CD14-positive monocyte (primary cell): ENCODE measurements at regions not wholly inside any gene's neighbourhood (a gene's known extent, or its start where the extent isn't known, plus 50 kb on each side); places are given as distances from the start of the nearest gene placed in this dataset.

Experiments used
- DNase-seq, 3 donors: peaks; one replicate each; pipeline ENCODE4 v3.0.0-alpha.2; 2011 to 2022
- H2AFZ ChIP-seq: 2 replicates; pipeline ENCODE4 v1.6.0; 2012; ENCODE audit warnings: mild to moderate bottlenecking, low read depth, low read length, inconsistent platforms; ENCODE audit not compliant: insufficient read depth, poor library complexity, severe bottlenecking
- H3K27ac ChIP-seq, 2 donors: 1 replicate in 1 of 2; 2 replicates in 1 of 2; pipeline ENCODE4 v1.5.1; 2012 to 2013; ENCODE audit warnings: low read length in 2 of 2, control low read depth in 1 of 2, inconsistent platforms in 1 of 2, low read depth in 1 of 2, mild to moderate bottlenecking in 1 of 2
- H3K27me3 ChIP-seq, 2 donors: one replicate each; pipeline versions ENCODE4 v1.6.0 to v1.6.1; 2011 to 2013; ENCODE audit warnings: low read length in 2 of 2; ENCODE audit not compliant: control insufficient read depth in 2 of 2, insufficient read depth in 2 of 2
- H3K36me3 ChIP-seq, 2 donors: replicated peaks in 1 of 2; 1 replicate in 1 of 2; 2 replicates in 1 of 2; pipeline versions ENCODE4 v1.5.1 to v1.6.1; 2012 to 2013; ENCODE audit warnings: low read length in 2 of 2, control low read depth in 1 of 2, inconsistent platforms in 1 of 2, mild to moderate bottlenecking in 1 of 2; ENCODE audit not compliant: insufficient read depth in 2 of 2, control insufficient read depth in 1 of 2
- H3K4me1 ChIP-seq, 2 donors: 1 replicate in 1 of 2; 2 replicates in 1 of 2; pipeline versions ENCODE4 v1.5.1 to v1.6.1; 2012 to 2013; ENCODE audit warnings: low read length in 2 of 2, control low read depth in 1 of 2, inconsistent platforms in 1 of 2, mild to moderate bottlenecking in 1 of 2, moderate library complexity in 1 of 2; ENCODE audit not compliant: insufficient read depth in 2 of 2, control insufficient read depth in 1 of 2
- H3K4me2 ChIP-seq: replicated peaks from 2 replicates; pipeline ENCODE3; 2012; ENCODE audit warnings: low read length, moderate library complexity, mild to moderate bottlenecking; ENCODE audit not compliant: poor library complexity, severe bottlenecking; ENCODE audit errors: extremely low read depth
- H3K4me3 ChIP-seq, 3 experiments: fragments of 200-600 bp in 1 of 3; sonication (generic) in 1 of 3; replicated peaks in 1 of 3; 1 replicate in 2 of 3; 2 replicates in 1 of 3; pipeline ENCODE4 v1.5.1; 2011 to 2013; ENCODE audit warnings: low read length in 3 of 3, mild to moderate bottlenecking in 3 of 3, control low read depth in 2 of 3, low read depth in 2 of 3, inconsistent platforms in 1 of 3, moderate library complexity in 1 of 3
- H3K79me2 ChIP-seq: 2 replicates; pipeline ENCODE4 v1.6.0; 2012; ENCODE audit warnings: mild to moderate bottlenecking, control low read depth, inconsistent platforms, low read length, moderate library complexity; ENCODE audit not compliant: insufficient read depth
- H3K9ac ChIP-seq: 2 replicates; pipeline ENCODE4 v1.6.0; 2017; ENCODE audit warnings: low read length, mild to moderate bottlenecking; ENCODE audit not compliant: insufficient read depth, poor library complexity, severe bottlenecking
- H3K9me3 ChIP-seq, 2 donors: replicated peaks in 1 of 2; 1 replicate in 1 of 2; 2 replicates in 1 of 2; pipeline versions ENCODE4 v1.5.1 to v1.6.1; 2012 to 2013; ENCODE audit warnings: low read length in 2 of 2, control low read depth in 1 of 2; ENCODE audit not compliant: control insufficient read depth in 1 of 2, insufficient read depth in 1 of 2
- H4K20me1 ChIP-seq: 2 replicates; pipeline ENCODE4 v1.6.0; 2012; ENCODE audit warnings: mild to moderate bottlenecking, low read length, control low read depth, moderate library complexity; ENCODE audit not compliant: insufficient read depth
- H3K27ac Mint-ChIP-seq, 7 donors: one replicate each; pipeline ENCODE4 v1.8.0; 2020; ENCODE audit warnings: mild to moderate bottlenecking in 7 of 7, mixed read lengths in 7 of 7, moderate library complexity in 6 of 7, inconsistent platforms in 2 of 7
- H3K27me3 Mint-ChIP-seq, 3 donors: one replicate each; pipeline ENCODE4 v1.8.0; 2021 to 2022; ENCODE audit warnings: low read depth in 3 of 3, mild to moderate bottlenecking in 3 of 3, mixed read lengths in 3 of 3, moderate library complexity in 3 of 3, inconsistent platforms in 1 of 3
- H3K36me3 Mint-ChIP-seq, 2 donors: one replicate each; pipeline ENCODE4 v1.8.0; 2020; ENCODE audit warnings: mixed read lengths in 2 of 2, inconsistent platforms in 1 of 2, mild to moderate bottlenecking in 1 of 2
- H3K4me1 Mint-ChIP-seq: one replicate; pipeline ENCODE4 v1.8.0; 2020; ENCODE audit warnings: mild to moderate bottlenecking, mixed read lengths
- H3K4me3 Mint-ChIP-seq, 2 donors: one replicate each; pipeline ENCODE4 v1.8.0; 2020; ENCODE audit warnings: mild to moderate bottlenecking in 2 of 2, mixed read lengths in 2 of 2, moderate library complexity in 1 of 2
- H3K9me3 Mint-ChIP-seq, 7 donors: one replicate each; pipeline ENCODE4 v1.8.0; 2020 to 2022; ENCODE audit warnings: mixed read lengths in 7 of 7, mild to moderate bottlenecking in 6 of 7, moderate library complexity in 6 of 7, inconsistent platforms in 2 of 7
- WGBS: methylation state at CpG from one replicate; pipeline ENCODE4 v1.1.5; 2013; ENCODE audit warnings: missing lambda C conversion rate; ENCODE audit not compliant: insufficient coverage; 5-methylcytosine and 5-hydroxymethylcytosine counted together
- intact Hi-C, 2 donors: fragments of 100-400 bp; cut with micrococcal nuclease; formaldehyde crosslinking; loops; one replicate each; pipeline versions ENCODE4 v1.15.0 to v1.15.1; 2023
- TF ChIP-seq, protein P1 (sequence below): fragments of 200-600 bp; IDR thresholded peaks from one replicate; pipeline ENCODE4 v1.8.0; 2022; ENCODE audit warnings: antibody characterized with exemption, mild to moderate bottlenecking

DNA sequence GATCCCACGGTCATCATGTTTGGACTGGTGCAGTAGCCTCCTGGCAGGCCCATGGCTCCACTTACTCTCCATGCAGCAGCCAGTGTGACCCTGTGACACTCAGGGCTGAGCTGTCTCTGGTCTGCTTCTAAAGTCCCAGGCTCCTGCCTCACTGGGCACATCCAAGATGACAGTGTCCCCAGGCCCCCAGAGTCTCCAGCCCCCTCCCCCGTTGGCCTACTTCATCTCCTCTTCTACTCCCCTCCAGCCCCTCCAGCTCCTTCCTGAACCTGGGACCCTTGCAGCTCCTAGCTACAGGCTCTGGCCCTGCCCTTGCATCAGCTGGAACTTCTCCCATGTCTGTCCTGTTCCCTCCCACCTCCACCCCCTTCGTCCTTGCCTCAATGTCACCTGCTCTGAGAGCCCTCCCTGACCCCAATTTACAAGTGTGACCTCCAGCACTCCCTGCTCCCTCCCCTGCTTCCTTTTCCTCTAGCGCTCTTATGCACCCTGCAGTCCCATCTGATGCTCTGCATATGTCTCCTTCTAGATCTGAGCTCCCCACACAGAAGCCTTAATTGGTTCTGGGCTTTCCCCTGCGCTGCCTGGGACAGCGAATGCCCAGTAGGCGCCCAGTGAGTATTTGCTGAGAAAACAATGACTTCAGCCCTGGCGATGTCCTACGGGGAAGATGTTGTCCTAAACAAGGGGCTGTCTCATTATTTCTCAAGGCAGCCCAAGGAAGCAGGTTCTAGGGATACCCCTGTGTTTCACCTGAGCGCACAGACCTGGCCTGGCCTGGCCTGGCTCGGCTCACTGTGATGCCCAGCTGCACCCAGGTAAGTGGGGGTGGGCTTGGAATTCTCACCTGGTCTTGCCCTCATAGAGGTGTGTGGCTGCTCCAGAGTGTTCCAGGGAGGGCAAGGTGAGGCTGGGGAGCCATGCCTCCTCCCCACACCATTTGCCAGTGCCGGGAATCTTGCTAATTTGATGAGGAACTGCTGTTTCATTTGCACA, 600.6 kb downstream of the PTPRU start:
- no peak for DNase-seq
- H3K9me3 Mint-ChIP-seq, result peaks cover 0 to 14% (median 4%) of the 10 kb centered on the region in 7 donors
- no peak overlapping the region for H2AFZ ChIP-seq
- TF ChIP-seq, protein P1, sequence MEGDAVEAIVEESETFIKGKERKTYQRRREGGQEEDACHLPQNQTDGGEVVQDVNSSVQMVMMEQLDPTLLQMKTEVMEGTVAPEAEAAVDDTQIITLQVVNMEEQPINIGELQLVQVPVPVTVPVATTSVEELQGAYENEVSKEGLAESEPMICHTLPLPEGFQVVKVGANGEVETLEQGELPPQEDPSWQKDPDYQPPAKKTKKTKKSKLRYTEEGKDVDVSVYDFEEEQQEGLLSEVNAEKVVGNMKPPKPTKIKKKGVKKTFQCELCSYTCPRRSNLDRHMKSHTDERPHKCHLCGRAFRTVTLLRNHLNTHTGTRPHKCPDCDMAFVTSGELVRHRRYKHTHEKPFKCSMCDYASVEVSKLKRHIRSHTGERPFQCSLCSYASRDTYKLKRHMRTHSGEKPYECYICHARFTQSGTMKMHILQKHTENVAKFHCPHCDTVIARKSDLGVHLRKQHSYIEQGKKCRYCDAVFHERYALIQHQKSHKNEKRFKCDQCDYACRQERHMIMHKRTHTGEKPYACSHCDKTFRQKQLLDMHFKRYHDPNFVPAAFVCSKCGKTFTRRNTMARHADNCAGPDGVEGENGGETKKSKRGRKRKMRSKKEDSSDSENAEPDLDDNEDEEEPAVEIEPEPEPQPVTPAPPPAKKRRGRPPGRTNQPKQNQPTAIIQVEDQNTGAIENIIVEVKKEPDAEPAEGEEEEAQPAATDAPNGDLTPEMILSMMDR, result no peak
- no peak overlapping the region for H3K4me3 Mint-ChIP-seq
- no peak overlapping the region for H3K4me2 ChIP-seq
- no peaks in the 10 kb centered on the region for H3K36me3 Mint-ChIP-seq
- no peaks in the 10 kb centered on the region for H3K4me1 ChIP-seq
- no peaks in the 10 kb centered on the region for H4K20me1 ChIP-seq
- H3K79me2 ChIP-seq, result no peaks in the 10 kb centered on the region
- 83% methylated on average over 10 of the region's 12 CpGs for WGBS
- intact Hi-C loops, result no loop called here
- no peaks in the 10 kb centered on the region for H3K36me3 ChIP-seq
- no peak overlapping the region for H3K9ac ChIP-seq
- no peak overlapping the region for H3K4me3 ChIP-seq
- H3K4me1 Mint-ChIP-seq, result no peaks in the 10 kb centered on the region
- no peak overlapping the region for H3K27ac Mint-ChIP-seq
- H3K27me3 ChIP-seq, result no peaks in the 10 kb centered on the region
- H3K27ac ChIP-seq, result no peak overlapping the region
- peaks cover 0 to 6% of the 10 kb centered on the region in 2 donors for H3K9me3 ChIP-seq
- H3K27me3 Mint-ChIP-seq, result peaks cover 0 to 5% (median 3%) of the 10 kb centered on the region in 3 donors

DNA sequence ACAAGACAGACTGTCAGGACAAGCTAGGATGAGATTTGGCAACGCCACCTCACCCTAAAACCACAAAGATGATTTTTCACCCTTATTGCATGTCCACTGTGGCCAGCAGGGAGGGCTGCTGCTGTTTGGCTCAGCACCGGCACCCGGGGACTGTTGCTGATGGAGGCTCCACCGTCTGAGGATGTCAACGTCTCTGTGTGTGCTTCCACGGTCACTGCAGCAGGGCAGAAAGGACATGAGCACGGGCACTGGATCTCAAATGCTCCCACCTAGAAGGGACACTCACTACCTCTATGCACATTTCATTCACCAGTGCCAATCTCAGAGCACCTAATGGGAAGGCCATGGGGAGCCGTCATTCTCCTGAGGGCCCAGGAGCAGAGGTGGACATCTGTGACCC, 599.6 kb downstream of the PTPRU start:
- H3K4me1 ChIP-seq, result no peaks in the 10 kb centered on the region
- no peak for DNase-seq
- intact Hi-C loops, result no loop called here
- no peak overlapping the region for H2AFZ ChIP-seq
- no peak overlapping the region for H3K9ac ChIP-seq
- H3K27me3 ChIP-seq, result no peaks in the 10 kb centered on the region
- Mint-ChIP-seq H3K27ac (no peak overlapping the region), H3K4me3 (no peak overlapping the region), H3K36me3 (no peaks in the 10 kb centered on the region), H3K9me3 (peaks cover 0 to 6% (median 0%) of the 10 kb centered on the region in 7 donors), H3K27me3 (peaks cover 0 to 5% (median 2%) of the 10 kb centered on the region in 3 donors), H3K4me1 (no peaks in the 10 kb centered on the region)
- H3K36me3 ChIP-seq, result no peaks in the 10 kb centered on the region
- no peak overlapping the region for H3K27ac ChIP-seq
- no peak overlapping the region for H3K4me3 ChIP-seq
- no peak overlapping the region for H3K4me2 ChIP-seq
- H4K20me1 ChIP-seq, result no peaks in the 10 kb centered on the region
- WGBS, result 70% methylated on average over 7 of the region's 8 CpGs
- TF ChIP-seq, protein P1, result no peak
- H3K9me3 ChIP-seq, result no peaks in the 10 kb centered on the region
- no peaks in the 10 kb centered on the region for H3K79me2 ChIP-seq
